Adrenal gland (tissue), 9 donors: ENCODE measurements at regions not wholly inside any gene's neighbourhood (a gene's known extent, or its start where the extent isn't known, plus 50 kb on each side); places are given as distances from the start of the nearest gene placed in this dataset.

Experiments used
- DNase-seq, 7 donors: peaks; one replicate each; pipeline ENCODE4 v3.0.0-alpha.2; 2019 to 2020
- H3K27ac ChIP-seq, 5 donors: fragments of 200-600 bp; sonication (generic) in 4 of 5; 1 replicate in 3 of 5; 2 replicates in 2 of 5; pipeline versions ENCODE4 v1.5.1 to v1.8.0; 2016 to 2020; ENCODE audit warnings: mild to moderate bottlenecking in 1 of 5
- H3K27me3 ChIP-seq: fragments of 200-600 bp; 2 replicates; pipeline ENCODE4 v1.8.0; 2021
- H3K36me3 ChIP-seq, 2 donors: fragments of 200-600 bp; replicated peaks in 1 of 2; 1 replicate in 1 of 2; 2 replicates in 1 of 2; pipeline versions ENCODE4 v1.5.1 to v1.8.0; 2018 to 2022
- H3K4me1 ChIP-seq, 2 donors: fragments of 200-600 bp; replicated peaks in 1 of 2; 1 replicate in 1 of 2; 2 replicates in 1 of 2; pipeline versions ENCODE4 v1.5.1 to v1.8.0; 2018 to 2021
- H3K4me3 ChIP-seq, 4 donors: fragments of 200-600 bp; sonication (generic) in 3 of 4; one replicate each; pipeline ENCODE4 v1.5.1; 2016 to 2018
- H3K9me3 ChIP-seq, 3 donors: fragments of 200-600 bp; sonication (generic) in 1 of 3; replicated peaks in 1 of 3; 1 replicate in 2 of 3; 2 replicates in 1 of 3; pipeline versions ENCODE4 v1.5.1 to v1.8.0; 2016 to 2021
- CTCF ChIP-seq, 6 experiments: fragments of 450-650 bp in 4 of 6; fragments of 200-600 bp in 2 of 6; sonication (generic) in 1 of 6; IDR thresholded peaks; 1 replicate in 5 of 6; 2 replicates in 1 of 6; pipeline versions ENCODE4 v1.5.1 to v1.8.0; 2016 to 2021; ENCODE audit warnings: antibody characterized with exemption in 6 of 6, mild to moderate bottlenecking in 2 of 6, moderate library complexity in 1 of 6
- POLR2A ChIP-seq, 2 donors: fragments of 450-650 bp; IDR thresholded peaks; one replicate each; pipeline ENCODE4 v1.6.1; 2017; ENCODE audit warnings: antibody characterized with exemption in 2 of 2, mild to moderate bottlenecking in 2 of 2, moderate library complexity in 1 of 2
- WGBS, 4 donors: extraction: QIAGEN DNeasy Blood & Tissue Kit in 2 of 4; methylation state at CpG; one replicate each; pipeline versions ENCODE4 v1.1.5 to v1.1.7; 2013 to 2017; 5-methylcytosine and 5-hydroxymethylcytosine counted together
- intact Hi-C, 2 donors: fragments of 100-400 bp; cut with DNase I; formaldehyde crosslinking; loops; one replicate each; pipeline versions ENCODE4 v1.14.1 to v1.15.0; 2022 to 2023
- donor health status: healthy with polysubstance abuse.
- donor health status: Bipolar disorder and iron deficiency.
- donor health status: DM: yes; HTN: yes; CAD: no.
- donor health status: DM: no; HTN: no; CAD: no.
- donor health status: DM: no; HTN: no; CAD: no.

- H3K36me3 ChIP-seq = no peaks in the 10 kb centered on the region
- H3K4me1 ChIP-seq = peaks cover 0 to 10% of the 10 kb centered on the region in 2 donors
- no peaks in the 10 kb centered on the region for H3K9me3 ChIP-seq
- no peak overlapping the region for H3K27ac ChIP-seq
- intact Hi-C loops = no loop called here
- H3K27me3 ChIP-seq = no peaks in the 10 kb centered on the region
- TF ChIP-seq POLR2A (IDR thresholded peaks at IDR 0.05) (no peak), CTCF (IDR thresholded peaks at IDR 0.05) (no peak)
- 88 to 95% (median 93%) methylated on average over 9 of the region's 9 CpGs for WGBS, 4 donors
- no peak for DNase-seq
- no peak overlapping the region for H3K4me3 ChIP-seq
Observed at GRCh38 chr2:217371781-217372213, 511.9 kb upstream of the TNP1 start.

- no peak overlapping the region for H3K27ac ChIP-seq
- H3K27me3 ChIP-seq = no peaks in the 10 kb centered on the region
- peaks cover 0 to 10% of the 10 kb centered on the region in 2 donors for H3K4me1 ChIP-seq
- H3K4me3 ChIP-seq = no peak overlapping the region
- intact Hi-C loops = no loop called here
- TF ChIP-seq POLR2A (IDR thresholded peaks at IDR 0.05) (no peak), CTCF (IDR thresholded peaks at IDR 0.05) (no peak)
- 86 to 97% (median 88%) methylated on average over 5 of the region's 5 CpGs for WGBS, 4 donors
- no peak for DNase-seq
- H3K36me3 ChIP-seq = no peaks in the 10 kb centered on the region
- no peaks in the 10 kb centered on the region for H3K9me3 ChIP-seq
Observed at GRCh38 chr2:217370391-217370790, 510.5 kb upstream of the TNP1 start.

GRCh38 chr2:217367464-217367863 lies 507.6 kb upstream of the TNP1 start:
- Histone ChIP-seq H3K27ac (no peak overlapping the region), H3K4me1 (peaks cover 0 to 11% of the 10 kb centered on the region in 2 donors), H3K4me3 (no peak overlapping the region), H3K9me3 (no peaks in the 10 kb centered on the region), H3K27me3 (no peaks in the 10 kb centered on the region), H3K36me3 (no peaks in the 10 kb centered on the region)
- WGBS, 4 donors = 94 to 98% (median 97%) methylated on average over 4 of the region's 4 CpGs
- TF ChIP-seq POLR2A (IDR thresholded peaks at IDR 0.05) = no peak
- no peak for TF ChIP-seq CTCF (IDR thresholded peaks at IDR 0.05)
- intact Hi-C loops = no loop called here
- no peak for DNase-seq

- 74 to 87% (median 81%) methylated on average over 4 of the region's 4 CpGs for WGBS, 4 donors
- no peaks in the 10 kb centered on the region for H3K27me3 ChIP-seq
- H3K4me3 ChIP-seq = no peak overlapping the region
- no peak for DNase-seq
- H3K9me3 ChIP-seq = no peaks in the 10 kb centered on the region
- no peak overlapping the region for H3K27ac ChIP-seq
- TF ChIP-seq CTCF (IDR thresholded peaks at IDR 0.05) (no peak), POLR2A (IDR thresholded peaks at IDR 0.05) (no peak)
- intact Hi-C loops = no loop called here
- H3K4me1 ChIP-seq = peaks cover 3 to 15% of the 10 kb centered on the region in 2 donors
- no peaks in the 10 kb centered on the region for H3K36me3 ChIP-seq
Observed at GRCh38 chr2:217366966-217367365, 507.1 kb upstream of the TNP1 start.
